ENCODE measurements at regions not wholly inside any gene's neighbourhood (a gene's known extent, or its start where the extent isn't known, plus 50 kb on each side); places are given as distances from the start of the nearest gene placed in this dataset.

DNA sequence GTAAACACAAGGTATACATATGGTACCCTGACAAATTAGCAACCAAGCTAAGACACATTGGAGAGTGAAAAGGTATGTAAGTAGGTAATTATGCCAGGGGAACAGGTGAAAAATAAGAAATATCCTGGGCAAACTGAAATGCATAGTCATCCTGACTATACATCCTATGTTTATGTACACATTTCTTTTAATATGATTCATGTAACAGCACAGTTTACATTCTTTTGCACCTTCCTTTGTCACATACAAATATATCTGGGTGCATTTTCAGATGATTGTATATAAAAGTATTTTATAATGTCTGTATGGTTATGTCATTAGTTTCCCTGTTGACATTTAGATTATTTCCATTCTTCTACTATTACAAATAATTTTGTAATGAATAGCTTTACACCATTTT is 1146.9 kb downstream of the EFNA5 start:
- Histone ChIP-seq H3K9ac (no peak overlapping the region), H3K27ac (no peak overlapping the region), H3K4me2 (no peak overlapping the region), H3K36me3 (no peaks in the 10 kb centered on the region), H4K20me1 (no peaks in the 10 kb centered on the region), H3K9me3 (no peaks in the 10 kb centered on the region), H3K4me3 (no peak overlapping the region), H3K4me1 (no peaks in the 10 kb centered on the region), H3K27me3 (no peaks in the 10 kb centered on the region)
- no peak for TF ChIP-seq Cebpa-rat (IDR thresholded peaks at IDR 0.05)

DNA sequence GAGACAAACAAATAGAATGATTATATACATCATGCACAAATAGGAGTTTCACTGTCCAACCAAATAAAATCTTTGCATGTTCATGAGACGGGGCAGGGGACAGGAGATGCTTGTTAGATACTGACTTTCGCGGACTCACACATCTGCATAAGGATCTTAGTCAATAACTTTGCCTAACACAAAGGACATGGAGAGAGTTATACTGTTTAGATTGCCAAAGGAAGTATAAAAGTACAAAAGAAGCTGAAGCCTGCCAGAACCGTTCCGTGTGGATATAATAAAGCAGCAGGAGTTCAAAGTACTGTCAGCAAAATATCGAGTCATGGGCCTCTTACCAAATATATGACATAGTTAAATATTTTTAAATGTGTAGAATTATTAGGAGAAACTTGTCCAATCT is 1148.4 kb downstream of the EFNA5 start:
- no peaks in the 10 kb centered on the region for H3K27me3 ChIP-seq
- no peak overlapping the region for H3K4me3 ChIP-seq
- no peak overlapping the region for H3K27ac ChIP-seq
- no peaks in the 10 kb centered on the region for H4K20me1 ChIP-seq
- H3K4me1 ChIP-seq, result no peaks in the 10 kb centered on the region
- no peak overlapping the region for H3K9ac ChIP-seq
- TF ChIP-seq Cebpa-rat (IDR thresholded peaks at IDR 0.05), result no peak
- H3K36me3 ChIP-seq, result no peaks in the 10 kb centered on the region
- H3K9me3 ChIP-seq, result no peaks in the 10 kb centered on the region
- no peak overlapping the region for H3K4me2 ChIP-seq

DNA sequence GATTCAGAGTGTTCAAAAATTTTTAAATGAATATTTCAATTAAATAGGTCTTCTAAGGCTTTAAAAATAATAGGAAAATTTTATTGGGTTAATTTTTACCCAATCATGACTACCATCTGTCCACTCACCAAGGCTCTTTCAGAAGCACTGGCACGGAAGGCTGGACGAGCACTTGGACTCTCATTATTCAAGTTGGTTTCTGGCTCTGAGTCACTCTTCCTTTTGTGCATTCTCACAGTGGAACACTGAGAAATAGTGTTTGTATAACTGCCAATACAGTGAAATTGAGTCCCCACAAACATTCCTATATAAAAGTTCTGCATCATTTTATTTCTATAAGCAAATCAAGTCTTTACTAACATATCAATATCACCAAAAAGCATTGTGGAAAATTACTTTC is 1149.0 kb downstream of the EFNA5 start:
- Histone ChIP-seq H3K4me2 (no peak overlapping the region), H3K36me3 (no peaks in the 10 kb centered on the region), H3K4me1 (no peaks in the 10 kb centered on the region), H3K9me3 (no peaks in the 10 kb centered on the region), H4K20me1 (no peaks in the 10 kb centered on the region), H3K27ac (no peak overlapping the region), H3K9ac (no peak overlapping the region), H3K4me3 (no peak overlapping the region), H3K27me3 (no peaks in the 10 kb centered on the region)
- no peak for TF ChIP-seq Cebpa-rat (IDR thresholded peaks at IDR 0.05)

DNA sequence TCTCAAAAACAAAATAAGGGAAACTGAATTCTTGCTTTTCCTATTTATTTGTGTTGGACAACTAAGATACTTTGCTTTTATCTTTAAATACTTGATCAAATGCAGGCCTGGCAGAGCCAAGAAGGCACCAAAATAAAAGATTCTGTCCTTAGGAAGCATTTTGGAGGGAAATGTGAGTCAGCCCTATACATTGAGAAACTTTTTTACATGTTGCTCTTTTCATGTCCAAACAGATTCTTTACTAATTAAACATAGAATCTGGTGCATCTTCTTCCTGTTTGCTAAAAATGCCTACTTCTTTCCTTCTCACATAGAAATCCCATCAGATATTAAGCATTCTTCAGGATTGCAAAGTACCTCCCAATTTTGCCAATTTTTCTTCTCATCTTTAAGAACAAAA is 1160.4 kb downstream of the EFNA5 start:
- Histone ChIP-seq H3K27ac (no peak overlapping the region), H3K4me3 (no peak overlapping the region), H3K27me3 (no peaks in the 10 kb centered on the region), H3K4me2 (no peak overlapping the region), H3K9me3 (no peaks in the 10 kb centered on the region), H3K36me3 (no peaks in the 10 kb centered on the region), H3K9ac (no peak overlapping the region), H4K20me1 (no peaks in the 10 kb centered on the region), H3K4me1 (no peaks in the 10 kb centered on the region)
- no peak for TF ChIP-seq Cebpa-rat (IDR thresholded peaks at IDR 0.05)

DNA sequence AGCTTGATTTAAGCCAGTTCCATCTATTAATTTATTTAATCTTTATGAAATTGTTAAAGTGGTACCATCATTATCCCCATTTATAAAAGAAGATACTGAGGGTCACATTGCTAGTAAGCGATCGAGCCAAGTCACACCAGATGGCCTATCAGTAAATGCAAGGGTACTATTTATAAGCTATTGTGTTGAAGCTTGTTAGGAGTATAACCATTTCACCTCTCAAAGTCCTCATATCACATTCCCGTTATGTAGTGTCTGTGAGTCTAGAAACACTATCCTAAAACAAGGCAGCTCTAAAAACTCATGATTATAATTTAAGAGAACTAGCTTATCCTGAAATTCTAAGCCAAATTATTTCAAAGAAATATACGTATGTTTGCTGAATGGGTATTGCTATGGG is 1161.8 kb downstream of the EFNA5 start:
- Histone ChIP-seq H3K4me1 (no peaks in the 10 kb centered on the region), H3K4me2 (no peak overlapping the region), H3K27ac (no peak overlapping the region), H3K4me3 (no peak overlapping the region), H3K9ac (no peak overlapping the region), H3K27me3 (no peaks in the 10 kb centered on the region), H3K9me3 (no peaks in the 10 kb centered on the region), H4K20me1 (no peaks in the 10 kb centered on the region), H3K36me3 (no peaks in the 10 kb centered on the region)
- no peak for TF ChIP-seq Cebpa-rat (IDR thresholded peaks at IDR 0.05)

DNA sequence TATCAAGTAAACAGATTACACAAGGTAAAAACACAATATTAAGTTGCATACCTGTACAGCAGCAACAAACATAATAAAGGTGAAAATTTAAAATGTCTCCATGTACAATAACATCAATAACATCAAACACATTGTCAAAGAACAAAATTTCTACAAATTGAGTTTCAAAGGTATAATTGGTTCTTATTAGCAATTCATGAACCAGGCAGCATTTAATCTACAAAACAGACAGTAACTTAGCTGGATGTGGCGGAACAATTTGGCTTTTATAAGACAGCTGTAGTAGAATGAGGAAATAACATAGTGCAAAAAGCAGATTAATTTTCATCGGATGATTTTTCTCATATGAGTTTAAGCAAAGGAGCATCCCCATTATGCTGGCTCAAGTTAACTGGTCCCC is 1176.8 kb downstream of the EFNA5 start:
- Histone ChIP-seq H3K36me3 (no peaks in the 10 kb centered on the region), H3K9ac (no peak overlapping the region), H3K4me1 (no peaks in the 10 kb centered on the region), H3K27ac (no peak overlapping the region), H3K4me3 (no peak overlapping the region), H3K4me2 (no peak overlapping the region), H3K9me3 (no peaks in the 10 kb centered on the region), H3K27me3 (no peaks in the 10 kb centered on the region), H4K20me1 (no peaks in the 10 kb centered on the region)
- no peak for TF ChIP-seq Cebpa-rat (IDR thresholded peaks at IDR 0.05)

DNA sequence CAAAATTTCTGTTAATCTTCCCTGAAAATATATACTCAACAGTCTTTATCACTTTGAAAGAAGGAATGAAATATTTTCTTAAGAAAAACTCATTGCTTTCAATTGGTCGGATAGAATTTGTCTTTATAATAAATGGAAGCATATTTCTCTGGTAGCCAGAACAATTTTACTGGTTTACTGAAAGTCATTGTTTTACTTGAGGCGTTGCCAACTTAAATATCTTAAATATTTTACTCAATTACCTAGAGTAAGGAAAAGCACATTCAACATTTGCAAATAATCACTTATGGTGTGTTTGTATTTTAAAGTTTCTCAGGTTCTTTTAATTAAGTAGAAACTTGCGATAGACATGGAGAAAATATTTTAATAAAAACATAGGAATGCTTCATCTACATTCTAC is 1181.7 kb downstream of the EFNA5 start:
- Histone ChIP-seq H3K36me3 (no peaks in the 10 kb centered on the region), H3K4me1 (no peaks in the 10 kb centered on the region), H3K4me2 (no peak overlapping the region), H4K20me1 (no peaks in the 10 kb centered on the region), H3K27me3 (no peaks in the 10 kb centered on the region), H3K9ac (no peak overlapping the region), H3K9me3 (no peaks in the 10 kb centered on the region), H3K4me3 (no peak overlapping the region), H3K27ac (no peak overlapping the region)
- TF ChIP-seq Cebpa-rat (IDR thresholded peaks at IDR 0.05), result no peak

DNA sequence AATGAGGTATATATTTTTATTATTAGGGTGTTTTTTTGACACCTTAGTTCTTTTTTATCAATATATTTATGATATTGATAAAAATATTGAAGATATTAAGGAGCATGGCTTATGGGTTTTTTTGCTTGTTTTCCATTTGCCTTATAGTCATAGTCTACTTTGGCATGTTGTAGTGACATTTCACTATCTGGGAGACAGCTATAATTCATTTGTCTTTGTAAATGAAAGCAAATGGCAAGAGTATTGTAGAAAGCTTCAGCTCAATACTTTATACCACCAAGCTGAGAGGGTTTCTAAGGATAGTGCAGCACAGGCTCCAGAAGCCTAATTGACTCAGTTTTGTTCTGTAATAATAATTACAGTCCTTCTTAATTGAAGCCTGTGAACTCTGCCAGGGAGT is 1182.3 kb downstream of the EFNA5 start:
- Histone ChIP-seq H3K9ac (no peak overlapping the region), H3K9me3 (no peaks in the 10 kb centered on the region), H3K4me2 (no peak overlapping the region), H3K4me1 (no peaks in the 10 kb centered on the region), H3K27ac (no peak overlapping the region), H3K36me3 (no peaks in the 10 kb centered on the region), H3K27me3 (no peaks in the 10 kb centered on the region), H4K20me1 (no peaks in the 10 kb centered on the region), H3K4me3 (no peak overlapping the region)
- no peak for TF ChIP-seq Cebpa-rat (IDR thresholded peaks at IDR 0.05)

DNA sequence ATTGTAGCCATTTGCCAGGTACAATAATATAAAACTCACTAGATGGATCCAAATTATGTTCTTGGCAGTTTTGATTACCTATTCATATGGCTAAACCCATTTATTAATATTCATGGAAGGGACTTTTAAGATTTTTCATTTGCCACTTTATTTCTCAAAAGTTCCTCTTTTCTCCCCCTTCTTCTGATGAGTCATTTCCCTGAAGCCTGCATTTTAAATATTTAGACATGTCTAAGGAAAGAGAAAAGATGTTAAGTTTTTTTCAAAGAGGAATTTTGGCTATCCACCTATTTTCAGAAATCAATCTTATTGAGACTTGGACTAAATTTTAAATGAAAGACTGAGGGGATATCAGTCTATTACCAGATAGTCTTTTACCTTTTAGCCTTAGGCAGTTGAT is 1189.4 kb downstream of the EFNA5 start:
- no peak overlapping the region for H3K27ac ChIP-seq
- no peaks in the 10 kb centered on the region for H3K27me3 ChIP-seq
- H3K4me2 ChIP-seq, result no peak overlapping the region
- H3K36me3 ChIP-seq, result no peaks in the 10 kb centered on the region
- no peaks in the 10 kb centered on the region for H4K20me1 ChIP-seq
- no peaks in the 10 kb centered on the region for H3K4me1 ChIP-seq
- TF ChIP-seq Cebpa-rat (IDR thresholded peaks at IDR 0.05), result no peak
- H3K9ac ChIP-seq, result no peak overlapping the region
- H3K9me3 ChIP-seq, result no peaks in the 10 kb centered on the region
- no peak overlapping the region for H3K4me3 ChIP-seq

DNA sequence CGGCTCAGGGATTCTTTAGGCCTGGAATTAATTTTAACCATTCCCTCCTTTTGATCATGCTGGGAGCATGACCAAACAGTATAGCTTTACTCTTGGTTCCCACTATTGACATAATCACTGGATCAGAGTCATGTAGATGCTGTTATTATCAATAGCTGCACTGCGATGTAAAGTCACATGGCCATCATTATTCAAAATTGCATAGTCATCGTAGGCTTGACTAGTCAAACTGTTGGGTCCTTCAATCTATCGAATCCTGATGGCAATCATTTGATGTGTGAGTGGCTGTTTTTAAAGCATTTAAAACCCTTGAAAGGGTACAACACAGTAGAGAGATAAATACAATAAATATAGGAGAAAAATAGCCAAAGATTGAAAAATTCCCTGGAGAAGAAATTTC is 1194.1 kb downstream of the EFNA5 start:
- Histone ChIP-seq H3K4me3 (no peak overlapping the region), H3K36me3 (no peaks in the 10 kb centered on the region), H4K20me1 (no peaks in the 10 kb centered on the region), H3K9me3 (no peaks in the 10 kb centered on the region), H3K4me1 (no peaks in the 10 kb centered on the region), H3K9ac (no peak overlapping the region), H3K4me2 (no peak overlapping the region), H3K27me3 (no peaks in the 10 kb centered on the region), H3K27ac (no peak overlapping the region)
- TF ChIP-seq Cebpa-rat (IDR thresholded peaks at IDR 0.05), result no peak

DNA sequence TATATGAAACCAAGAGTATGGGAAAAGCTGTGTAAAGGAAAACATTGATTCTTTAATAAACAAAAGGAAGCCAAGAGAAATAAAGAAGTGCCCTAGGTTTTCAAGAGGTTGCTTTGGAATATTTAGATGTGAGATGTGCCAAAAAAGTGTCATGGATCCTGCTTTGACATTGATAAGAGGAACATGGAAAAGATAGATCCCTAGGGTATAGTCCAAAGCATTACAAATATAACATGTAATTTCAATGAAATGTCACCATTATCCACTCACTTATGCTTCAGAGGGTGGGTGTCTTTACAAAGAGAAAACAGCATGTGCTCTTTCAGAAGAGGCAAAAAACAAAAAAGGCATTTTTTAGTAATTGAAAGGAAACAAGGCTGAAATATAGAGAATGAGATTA is 1196.7 kb downstream of the EFNA5 start:
- Histone ChIP-seq H3K36me3 (no peaks in the 10 kb centered on the region), H3K27ac (no peak overlapping the region), H3K9ac (no peak overlapping the region), H3K4me3 (no peak overlapping the region), H3K4me2 (no peak overlapping the region), H3K9me3 (no peaks in the 10 kb centered on the region), H3K27me3 (no peaks in the 10 kb centered on the region), H4K20me1 (no peaks in the 10 kb centered on the region), H3K4me1 (no peaks in the 10 kb centered on the region)
- TF ChIP-seq Cebpa-rat (IDR thresholded peaks at IDR 0.05), result no peak
